ACC112 (cell line): ENCODE measurements at regions not wholly inside any gene's neighbourhood (a gene's known extent, or its start where the extent isn't known, plus 50 kb on each side); places are given as distances from the start of the nearest gene placed in this dataset.
"Not testable (repeated sequence)": the region's sequence is repeated elsewhere in the genome, so short reads cannot be mapped to it uniquely, and the experiment has no call there.

Experiments
- H2AFZ ChIP-seq: fragments of 200-600 bp; sonication (generic); one replicate; pipeline ENCODE4 v1.6.0; 2017; ENCODE audit warnings: antibody characterized with exemption, low read length; ENCODE audit not compliant: unreplicated experiment
- H3K27ac ChIP-seq: fragments of 200-600 bp; sonication (generic); 2 replicates; pipeline ENCODE4 v1.5.1; 2014; ENCODE audit warnings: low read depth, mild to moderate bottlenecking, antibody characterized with exemption, low read length, moderate library complexity
- H3K27me3 ChIP-seq: fragments of 200-600 bp; sonication (generic); 2 replicates; pipeline ENCODE4 v1.6.1; 2014; ENCODE audit warnings: mild to moderate bottlenecking, antibody characterized with exemption, low read length, moderate library complexity, mixed read lengths; ENCODE audit not compliant: insufficient read depth
- H3K36me3 ChIP-seq: fragments of 200-600 bp; sonication (generic); 2 replicates; pipeline ENCODE4 v1.6.1; 2016; ENCODE audit warnings: mild to moderate bottlenecking, antibody characterized with exemption, low read length, moderate library complexity, mixed read lengths; ENCODE audit not compliant: insufficient read depth
- H3K4me1 ChIP-seq: fragments of 200-600 bp; sonication (generic); one replicate; pipeline ENCODE4 v1.6.1; 2016; ENCODE audit warnings: low read length, mixed read lengths; ENCODE audit not compliant: insufficient read depth, unreplicated experiment, control insufficient read depth
- H3K4me3 ChIP-seq: fragments of 200-600 bp; sonication (generic); 2 replicates; pipeline ENCODE4 v1.5.1; 2014; ENCODE audit warnings: mild to moderate bottlenecking, low read depth, low read length
- H3K79me2 ChIP-seq: fragments of 200-600 bp; sonication (generic); one replicate; pipeline ENCODE4 v1.6.0; 2016; ENCODE audit warnings: low read length; ENCODE audit not compliant: control insufficient read depth, unreplicated experiment, insufficient read depth

DNA sequence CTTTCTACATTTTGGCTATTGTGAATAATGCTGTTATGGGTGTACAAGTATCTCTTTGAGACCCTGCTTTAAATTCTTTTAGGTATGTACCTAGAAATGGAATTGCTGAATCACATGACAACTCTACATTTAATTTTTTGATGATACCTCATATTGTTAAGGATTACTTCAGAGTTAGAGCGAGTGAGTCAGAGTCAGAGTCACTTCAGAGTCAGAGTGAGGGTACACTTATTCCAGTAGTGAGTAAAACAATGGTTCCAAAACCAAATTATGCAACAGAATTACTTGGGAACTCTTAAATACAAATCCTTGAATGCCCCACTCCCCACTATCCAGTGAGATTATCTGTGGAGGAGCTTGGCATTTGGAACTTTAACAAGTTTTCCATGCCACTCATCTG lies 50.3 kb upstream of the SNRK start:
- no peaks in the 10 kb centered on the region for H3K79me2 ChIP-seq
- H3K36me3 ChIP-seq = no peaks in the 10 kb centered on the region
- no peak overlapping the region for H2AFZ ChIP-seq
- H3K27me3 ChIP-seq = no peaks in the 10 kb centered on the region
- no peak overlapping the region for H3K27ac ChIP-seq
- H3K4me1 ChIP-seq = peaks cover 21% of the 10 kb centered on the region
- H3K4me3 ChIP-seq = no peak overlapping the region

- Histone ChIP-seq H3K27ac (no peak overlapping the region), H3K36me3 (no peaks in the 10 kb centered on the region), H3K79me2 (no peaks in the 10 kb centered on the region), H3K4me3 (no peak overlapping the region), H2AFZ (no peak overlapping the region), H3K4me1 (peaks cover 21% of the 10 kb centered on the region), H3K27me3 (no peaks in the 10 kb centered on the region)
Observed at GRCh38 chr3:43233062-43233461, 53.3 kb upstream of the SNRK start.

DNA sequence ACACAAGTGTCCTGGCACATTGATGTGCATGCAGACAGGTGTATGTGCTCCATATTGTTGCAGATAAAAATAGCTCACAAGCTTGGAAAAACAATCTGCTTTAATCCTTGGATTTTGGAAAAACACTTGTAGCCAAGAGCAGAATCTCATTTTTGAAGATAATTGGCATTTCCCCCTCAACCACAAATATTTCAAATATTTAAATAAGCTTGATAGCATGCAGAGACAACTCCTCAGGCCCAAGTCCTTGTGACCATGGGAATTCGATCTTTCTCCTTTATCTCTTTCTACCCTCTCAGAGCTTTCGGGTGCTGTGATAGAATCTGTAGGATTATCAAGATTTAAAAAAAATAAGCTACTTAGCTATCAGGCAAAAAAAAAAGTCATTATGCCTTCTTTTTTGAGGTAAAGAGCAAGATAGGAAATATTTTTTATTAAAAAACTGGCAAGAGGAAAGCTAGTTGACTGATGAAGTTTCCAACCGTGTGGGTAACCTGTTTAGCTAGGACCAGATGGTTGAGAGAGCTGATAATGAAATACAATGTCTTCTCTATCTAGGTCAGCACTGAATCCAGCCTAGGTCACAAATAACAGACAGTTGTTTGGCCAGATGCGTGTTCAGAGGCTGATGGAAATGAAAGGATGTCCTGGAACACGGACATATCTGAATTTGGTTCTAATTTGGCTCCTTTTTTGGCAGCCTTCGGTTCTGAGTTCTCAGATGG lies 54.9 kb upstream of the SNRK start:
- Histone ChIP-seq H3K79me2 (no peaks in the 10 kb centered on the region), H2AFZ (no peak overlapping the region), H3K27me3 (no peaks in the 10 kb centered on the region), H3K4me1 (peaks cover 21% of the 10 kb centered on the region), H3K4me3 (no peak overlapping the region), H3K36me3 (no peaks in the 10 kb centered on the region), H3K27ac (no peak overlapping the region)

DNA sequence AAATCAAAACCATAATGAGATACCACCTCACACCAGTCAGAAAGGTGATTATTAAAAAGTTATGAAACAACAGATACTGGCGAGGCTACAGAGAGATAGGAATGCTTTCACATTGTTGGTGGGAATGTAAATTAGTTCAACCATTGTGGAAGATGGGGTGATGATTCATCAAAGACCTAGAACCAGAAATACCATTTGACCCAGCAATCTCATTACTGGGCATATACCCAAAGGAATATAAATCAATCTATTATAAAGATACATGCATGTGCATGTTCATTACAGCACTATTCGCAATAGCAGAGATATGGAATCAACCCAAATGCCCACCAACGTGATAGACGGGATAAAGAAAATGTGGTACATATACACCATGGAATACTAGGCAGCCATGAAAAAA lies 56.5 kb upstream of the SNRK start:
- H3K27me3 ChIP-seq, H3K4me3 ChIP-seq: not testable (repeated sequence)

DNA sequence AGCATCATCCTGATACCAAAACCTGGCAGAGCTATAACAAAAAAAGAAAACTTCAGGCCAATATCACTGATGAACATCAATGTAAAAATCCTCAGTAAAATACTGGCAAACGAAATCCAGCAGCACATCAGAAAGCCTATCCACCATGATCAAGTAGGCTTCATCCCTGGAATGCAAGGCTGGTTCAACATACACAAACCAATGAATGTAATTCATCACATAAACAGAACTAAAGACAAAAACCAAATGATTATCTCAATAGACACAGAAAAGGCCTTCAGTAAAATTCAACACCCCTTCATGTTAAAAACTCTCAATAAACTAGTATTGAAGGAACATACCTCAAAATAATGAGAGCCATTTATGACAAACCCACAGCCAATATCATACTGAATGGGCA lies 58.7 kb upstream of the SNRK start:
- H3K36me3 ChIP-seq, H3K27me3 ChIP-seq, H3K79me2 ChIP-seq, H3K4me1 ChIP-seq, H3K27ac ChIP-seq, H3K4me3 ChIP-seq, H2AFZ ChIP-seq: not testable (repeated sequence)

More for the DNA sequence above, 56.5 kb upstream of the SNRK start:
- H2AFZ ChIP-seq, H3K4me1 ChIP-seq, H3K27ac ChIP-seq, H3K36me3 ChIP-seq, H3K79me2 ChIP-seq: not testable (repeated sequence)

DNA sequence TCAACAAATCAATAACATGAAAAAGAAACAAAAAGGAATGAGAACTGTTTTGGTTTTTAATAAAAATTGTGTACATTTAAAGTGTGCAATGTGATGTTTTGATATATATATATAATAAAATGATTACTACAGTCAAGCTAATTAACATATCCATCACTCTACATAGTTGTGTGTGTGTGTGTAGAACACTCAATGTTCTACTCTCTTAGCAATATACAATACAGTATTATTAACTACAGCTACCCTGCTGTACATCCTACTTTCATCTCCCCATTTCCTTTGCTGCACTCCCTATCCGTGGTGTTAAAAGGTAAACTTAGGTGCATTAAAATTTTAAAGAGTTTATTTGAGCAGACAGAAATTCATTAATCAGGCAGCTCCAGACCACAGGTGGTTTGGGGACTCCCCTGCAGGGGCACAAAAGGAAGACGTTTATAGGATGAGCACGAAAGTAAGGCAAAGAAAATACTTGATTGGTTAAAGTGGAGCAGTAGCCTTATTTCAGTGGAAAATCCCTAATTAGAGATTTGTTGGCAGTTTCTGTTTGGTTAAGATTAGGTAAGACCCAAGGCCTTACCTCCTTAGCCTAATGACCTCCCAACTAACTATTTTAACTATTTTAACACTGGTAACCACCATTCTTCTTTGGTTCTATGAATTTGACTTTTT lies 61.8 kb upstream of the SNRK start:
- no peak overlapping the region for H3K27ac ChIP-seq
- H2AFZ ChIP-seq = no peak overlapping the region

GRCh38 chr3:43223670-43224364 lies 62.5 kb upstream of the SNRK start:
- no peak overlapping the region for H3K27ac ChIP-seq
- H3K36me3 ChIP-seq = no peaks in the 10 kb centered on the region
- H3K27me3 ChIP-seq = peaks cover 10% of the 10 kb centered on the region; the same call in 1 of the 2 replicates

More for the DNA sequence above, 61.8 kb upstream of the SNRK start:
- no peaks in the 10 kb centered on the region for H3K4me1 ChIP-seq
- no peaks in the 10 kb centered on the region for H3K79me2 ChIP-seq
- no peaks in the 10 kb centered on the region for H3K36me3 ChIP-seq
- peaks cover 4% of the 10 kb centered on the region; the same call in 1 of the 2 replicates for H3K27me3 ChIP-seq
- no peak overlapping the region for H3K4me3 ChIP-seq

GRCh38 chr3:43222590-43222989 lies 63.8 kb upstream of the SNRK start:
- Histone ChIP-seq H3K27me3 (peaks cover 12% of the 10 kb centered on the region; the same call in 1 of the 2 replicates), H3K27ac (no peak overlapping the region), H3K36me3 (no peaks in the 10 kb centered on the region), H3K79me2 (no peaks in the 10 kb centered on the region), H2AFZ (no peak overlapping the region), H3K4me1 (no peaks in the 10 kb centered on the region), H3K4me3 (no peak overlapping the region)

More at GRCh38 chr3:43223670-43224364, 62.5 kb upstream of the SNRK start:
- Histone ChIP-seq H2AFZ (no peak overlapping the region), H3K4me1 (no peaks in the 10 kb centered on the region), H3K4me3 (no peak overlapping the region), H3K79me2 (no peaks in the 10 kb centered on the region)

DNA sequence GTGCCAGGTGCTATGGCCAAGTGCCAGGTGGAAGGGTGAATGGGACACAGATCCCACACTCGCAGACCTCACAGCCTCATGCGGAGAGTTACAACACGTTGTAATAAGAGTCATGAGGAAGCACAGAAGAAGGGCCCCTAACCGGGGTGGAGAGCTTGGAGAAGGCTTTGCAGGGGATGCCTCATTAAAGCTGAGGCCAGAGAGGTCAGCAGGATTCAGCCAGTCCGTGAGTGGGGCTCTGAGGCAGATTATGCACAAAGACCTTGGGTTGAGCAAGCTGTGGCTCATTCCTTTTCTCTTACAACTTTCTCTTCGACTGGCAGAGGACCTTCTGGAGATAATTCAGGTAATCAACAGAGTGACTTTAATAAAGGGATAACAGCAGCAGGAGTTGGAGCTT lies 65.3 kb upstream of the SNRK start:
- Histone ChIP-seq H2AFZ (no peak overlapping the region), H3K27me3 (peaks cover 16% of the 10 kb centered on the region), H3K36me3 (no peaks in the 10 kb centered on the region), H3K4me1 (no peaks in the 10 kb centered on the region), H3K79me2 (no peaks in the 10 kb centered on the region), H3K27ac (no peak overlapping the region), H3K4me3 (no peak overlapping the region)

DNA sequence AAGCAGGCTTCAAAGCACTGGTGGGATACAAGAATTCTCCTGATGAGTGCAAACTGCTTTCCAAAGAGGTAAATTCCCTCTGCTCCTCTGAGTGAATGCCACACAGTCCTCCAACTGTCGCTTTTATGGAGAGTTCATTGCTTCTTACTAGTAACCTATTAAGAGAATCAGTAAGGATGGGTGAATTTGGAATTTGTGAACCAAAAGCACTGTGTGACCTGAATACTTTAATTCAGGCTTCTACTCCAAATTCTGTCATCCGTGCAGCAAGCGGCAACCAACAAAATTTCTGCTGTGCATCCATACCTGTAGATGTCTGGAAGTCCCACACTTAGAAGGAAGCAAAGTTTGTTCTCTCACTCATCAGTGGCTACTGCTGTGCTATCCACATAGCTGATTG lies 66.7 kb upstream of the SNRK start:
- Histone ChIP-seq H3K27me3 (peaks cover 16% of the 10 kb centered on the region), H3K36me3 (no peaks in the 10 kb centered on the region), H3K27ac (no peak overlapping the region), H3K4me3 (no peak overlapping the region), H3K79me2 (no peaks in the 10 kb centered on the region), H2AFZ (no peak overlapping the region), H3K4me1 (no peaks in the 10 kb centered on the region)
